A673 (cell line): ENCODE measurements at regions not wholly inside any gene's neighbourhood (a gene's known extent, or its start where the extent isn't known, plus 50 kb on each side); places are given as distances from the start of the nearest gene placed in this dataset.
"Not testable (repeated sequence)": the region's sequence is repeated elsewhere in the genome, so short reads cannot be mapped to it uniquely, and the experiment has no call there.

Source experiments
- EZH2 ChIP-seq: fragments of 200-600 bp; sonication (generic); IDR thresholded peaks from 2 replicates; pipeline ENCODE4 v1.6.1; 2017; ENCODE audit warnings: borderline replicate concordance, low read depth, mild to moderate bottlenecking, mixed read lengths, antibody characterized with exemption, low read length; ENCODE audit not compliant: poor library complexity, severe bottlenecking
- TF ChIP-seq, protein P1 (sequence below): fragments of 300-800, 200-600 bp; sonication (generic); conservative IDR thresholded peaks from 2 replicates; pipeline ENCODE4 v1.5.1; 2017; ENCODE audit warnings: low read depth, mild to moderate bottlenecking, antibody characterized with exemption, low read length, moderate library complexity, mixed read lengths

DNA sequence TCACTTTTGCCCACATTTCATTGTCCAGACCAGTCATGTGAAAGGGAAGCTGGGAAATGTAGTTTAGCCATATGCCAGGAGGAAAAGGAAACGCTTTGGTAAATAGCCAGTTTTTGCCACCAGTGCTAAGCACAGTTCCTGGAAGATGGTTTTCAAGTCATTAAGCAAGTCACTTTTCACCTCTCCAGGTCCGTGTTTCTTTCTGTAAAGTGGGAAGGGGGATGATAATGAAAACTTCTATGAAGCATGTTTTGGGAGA lies 96.6 kb upstream of the TPTE start:
- TF ChIP-seq, protein P1, sequence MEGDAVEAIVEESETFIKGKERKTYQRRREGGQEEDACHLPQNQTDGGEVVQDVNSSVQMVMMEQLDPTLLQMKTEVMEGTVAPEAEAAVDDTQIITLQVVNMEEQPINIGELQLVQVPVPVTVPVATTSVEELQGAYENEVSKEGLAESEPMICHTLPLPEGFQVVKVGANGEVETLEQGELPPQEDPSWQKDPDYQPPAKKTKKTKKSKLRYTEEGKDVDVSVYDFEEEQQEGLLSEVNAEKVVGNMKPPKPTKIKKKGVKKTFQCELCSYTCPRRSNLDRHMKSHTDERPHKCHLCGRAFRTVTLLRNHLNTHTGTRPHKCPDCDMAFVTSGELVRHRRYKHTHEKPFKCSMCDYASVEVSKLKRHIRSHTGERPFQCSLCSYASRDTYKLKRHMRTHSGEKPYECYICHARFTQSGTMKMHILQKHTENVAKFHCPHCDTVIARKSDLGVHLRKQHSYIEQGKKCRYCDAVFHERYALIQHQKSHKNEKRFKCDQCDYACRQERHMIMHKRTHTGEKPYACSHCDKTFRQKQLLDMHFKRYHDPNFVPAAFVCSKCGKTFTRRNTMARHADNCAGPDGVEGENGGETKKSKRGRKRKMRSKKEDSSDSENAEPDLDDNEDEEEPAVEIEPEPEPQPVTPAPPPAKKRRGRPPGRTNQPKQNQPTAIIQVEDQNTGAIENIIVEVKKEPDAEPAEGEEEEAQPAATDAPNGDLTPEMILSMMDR, result not testable (repeated sequence)
- not testable (repeated sequence) for TF ChIP-seq EZH2
